MM.1S (cell line): ENCODE measurements at regions not wholly inside any gene's neighbourhood (a gene's known extent, or its start where the extent isn't known, plus 50 kb on each side); places are given as distances from the start of the nearest gene placed in this dataset.

ENCODE experiments used
- DNase-seq: peaks from one replicate; pipeline ENCODE4 v3.0.0-alpha.2; 2015
- H2AFZ ChIP-seq: fragments of 300-600 bp; sonication (generic); 2 replicates; pipeline ENCODE4 v1.6.0; 2016; ENCODE audit warnings: antibody characterized with exemption, low read length
- H3F3A ChIP-seq: fragments of 300-600 bp; sonication (generic); 2 replicates; pipeline ENCODE4 v1.6.1; 2016; ENCODE audit warnings: mild to moderate bottlenecking, antibody characterized with exemption, low read length, moderate library complexity, mixed read lengths; ENCODE audit not compliant: insufficient read depth
- H3K27ac ChIP-seq: fragments of 300-600 bp; sonication (generic); 2 replicates; pipeline ENCODE4 v1.5.1; 2016; ENCODE audit warnings: mild to moderate bottlenecking, low read length
- H3K27me3 ChIP-seq: fragments of 300-600 bp; sonication (generic); replicated peaks from 2 replicates; pipeline ENCODE4 v1.6.0; 2016; ENCODE audit warnings: low read length; ENCODE audit not compliant: insufficient read depth
- H3K36me3 ChIP-seq: fragments of 300-600 bp; sonication (generic); replicated peaks from 2 replicates; pipeline ENCODE4 v1.6.1; 2016; ENCODE audit warnings: mild to moderate bottlenecking, low read length, mixed read lengths; ENCODE audit not compliant: insufficient read depth
- H3K4me1 ChIP-seq: fragments of 300-600 bp; sonication (generic); 2 replicates; pipeline ENCODE4 v1.6.1; 2016; ENCODE audit warnings: low read length, mixed read lengths
- H3K4me2 ChIP-seq: fragments of 300-600 bp; sonication (generic); 2 replicates; pipeline ENCODE4 v1.6.0; 2016; ENCODE audit warnings: low read depth, low read length
- H3K4me3 ChIP-seq: fragments of 300-600 bp; sonication (generic); 2 replicates; pipeline ENCODE4 v1.5.1; 2016; ENCODE audit warnings: low read length, mixed read lengths
- H3K79me2 ChIP-seq: fragments of 300-600 bp; sonication (generic); 2 replicates; pipeline ENCODE4 v1.6.1; 2016; ENCODE audit warnings: mixed run types, low read length, mixed read lengths
- H3K9ac ChIP-seq: fragments of 300-600 bp; sonication (generic); 2 replicates; pipeline ENCODE4 v1.6.1; 2016; ENCODE audit warnings: low read length, mixed read lengths
- H3K9me2 ChIP-seq: fragments of 300-600 bp; sonication (generic); replicated peaks from 2 replicates; pipeline ENCODE4 v1.6.1; 2016; ENCODE audit warnings: mild to moderate bottlenecking, low read length, mixed read lengths; ENCODE audit not compliant: insufficient read depth
- H3K9me3 ChIP-seq: fragments of 300-600 bp; sonication (generic); replicated peaks from 2 replicates; pipeline ENCODE4 v1.6.1; 2016; ENCODE audit warnings: mild to moderate bottlenecking, low read length, mixed read lengths; ENCODE audit not compliant: insufficient read depth
- H4K20me1 ChIP-seq: fragments of 300-600 bp; sonication (generic); 2 replicates; pipeline ENCODE4 v1.6.1; 2016; ENCODE audit warnings: mild to moderate bottlenecking, low read length, moderate library complexity, mixed read lengths; ENCODE audit not compliant: insufficient read depth
- CTCF ChIP-seq: fragments of 300-600 bp; sonication (generic); IDR thresholded peaks from 2 replicates; pipeline ENCODE4 v1.5.1; 2016; ENCODE audit warnings: antibody characterized with exemption, low read length, mixed read lengths
- EZH2 ChIP-seq: fragments of 300-600 bp; sonication (generic); optimal IDR thresholded peaks from 2 replicates; pipeline ENCODE3; 2017; ENCODE audit warnings: low read depth, mild to moderate bottlenecking, antibody characterized with exemption, low read length, mixed read lengths
- EZH2phosphoT487 ChIP-seq: fragments of 300-600 bp; sonication (generic); IDR thresholded peaks from 2 replicates; pipeline ENCODE4 v1.6.1; 2018; ENCODE audit warnings: antibody characterized with exemption, low read length

- H3K4me2 ChIP-seq, result no peak overlapping the region
- H3F3A ChIP-seq, result no peaks in the 10 kb centered on the region
- no peaks in the 10 kb centered on the region for H3K36me3 ChIP-seq
- no peaks in the 10 kb centered on the region for H3K27me3 ChIP-seq
- no peaks in the 10 kb centered on the region for H3K4me1 ChIP-seq
- no peak for DNase-seq
- H3K79me2 ChIP-seq, result no peaks in the 10 kb centered on the region
- H3K4me3 ChIP-seq, result no peak overlapping the region
- TF ChIP-seq EZH2phosphoT487 (no peak), CTCF (no peak), EZH2 (no peak)
- no peak overlapping the region for H3K9ac ChIP-seq
- H3K9me2 ChIP-seq, result no peaks in the 10 kb centered on the region
- no peak overlapping the region for H2AFZ ChIP-seq
- no peaks in the 10 kb centered on the region for H3K9me3 ChIP-seq
- H3K27ac ChIP-seq, result no peak overlapping the region
- no peaks in the 10 kb centered on the region for H4K20me1 ChIP-seq
Measured at GRCh38 chr7:50159154-50159553, 66.1 kb upstream of the ZPBP start.

- no peaks in the 10 kb centered on the region for H4K20me1 ChIP-seq
- H3K36me3 ChIP-seq, result no peaks in the 10 kb centered on the region
- no peak overlapping the region for H3K9ac ChIP-seq
- H2AFZ ChIP-seq, result no peak overlapping the region
- TF ChIP-seq EZH2 (no peak), EZH2phosphoT487 (no peak), CTCF (no peak)
- DNase-seq, result no peak
- no peaks in the 10 kb centered on the region for H3K9me3 ChIP-seq
- no peaks in the 10 kb centered on the region for H3K79me2 ChIP-seq
- H3K4me2 ChIP-seq, result no peak overlapping the region
- no peak overlapping the region for H3K4me3 ChIP-seq
- peaks cover 10% of the 10 kb centered on the region; the same call in 1 of the 2 replicates for H3K4me1 ChIP-seq
- no peaks in the 10 kb centered on the region for H3K27me3 ChIP-seq
- no peak overlapping the region for H3K27ac ChIP-seq
- H3K9me2 ChIP-seq, result no peaks in the 10 kb centered on the region
- H3F3A ChIP-seq, result no peaks in the 10 kb centered on the region
Measured at GRCh38 chr7:50156706-50157105, 63.7 kb upstream of the ZPBP start.

- Histone ChIP-seq H3F3A (no peaks in the 10 kb centered on the region), H3K9me2 (no peaks in the 10 kb centered on the region), H3K27ac (no peak overlapping the region), H3K9ac (no peak overlapping the region), H3K36me3 (no peaks in the 10 kb centered on the region), H3K4me2 (no peak overlapping the region), H3K9me3 (no peaks in the 10 kb centered on the region), H3K79me2 (no peaks in the 10 kb centered on the region), H4K20me1 (no peaks in the 10 kb centered on the region), H2AFZ (no peak overlapping the region), H3K4me3 (no peak overlapping the region), H3K4me1 (peaks cover 10% of the 10 kb centered on the region; the same call in 1 of the 2 replicates), H3K27me3 (no peaks in the 10 kb centered on the region)
- no peak for DNase-seq
- TF ChIP-seq EZH2phosphoT487 (no peak), CTCF (no peak), EZH2 (no peak)
Measured at GRCh38 chr7:50156163-50156562, 63.1 kb upstream of the ZPBP start.
